Testis (tissue), 2 donors: ENCODE measurements at regions not wholly inside any gene's neighbourhood (a gene's known extent, or its start where the extent isn't known, plus 50 kb on each side); places are given as distances from the start of the nearest gene placed in this dataset.
"Not testable (repeated sequence)": the region's sequence is repeated elsewhere in the genome, so short reads cannot be mapped to it uniquely, and the experiment has no call there.

Experiments
- DNase-seq: peaks from one replicate; pipeline ENCODE4 v3.0.0-alpha.2; 2019
- H3K27ac ChIP-seq, 2 donors: fragments of 200-600 bp; sonication (generic); one replicate each; pipeline ENCODE4 v1.5.1; 2019
- H3K27me3 ChIP-seq: fragments of 200-600 bp; sonication (generic); one replicate; pipeline ENCODE4 v1.5.1; 2019
- H3K36me3 ChIP-seq: fragments of 200-600 bp; sonication (generic); one replicate; pipeline ENCODE4 v1.5.1; 2017; ENCODE audit warnings: low read depth; ENCODE audit errors: missing control alignments
- H3K4me1 ChIP-seq: fragments of 200-600 bp; sonication (generic); one replicate; pipeline ENCODE4 v1.5.1; 2019
- H3K4me3 ChIP-seq, 2 donors: fragments of 200-600 bp; sonication (generic); one replicate each; pipeline ENCODE4 v1.5.1; 2017 to 2019
- H3K9me3 ChIP-seq: fragments of 200-600 bp; sonication (generic); one replicate; pipeline ENCODE4 v1.5.1; 2017
- CTCF ChIP-seq, 3 experiments: fragments of 450-650 bp in 2 of 3; fragments of 200-600 bp in 1 of 3; sonication (generic) in 1 of 3; IDR thresholded peaks; one replicate each; pipeline ENCODE4 v1.5.1; 2016 to 2019; ENCODE audit warnings: antibody characterized with exemption in 3 of 3, mild to moderate bottlenecking in 2 of 3, moderate library complexity in 1 of 3
- POLR2A ChIP-seq: fragments of 450-650 bp; IDR thresholded peaks from one replicate; pipeline ENCODE4 v1.6.1; 2017; ENCODE audit warnings: antibody characterized with exemption, mild to moderate bottlenecking, moderate library complexity
- WGBS, 2 donors: methylation state at CpG; one replicate each; pipeline ENCODE4 v1.1.5; 2018; 5-methylcytosine and 5-hydroxymethylcytosine counted together
- intact Hi-C: fragments of 100-400 bp; cut with DNase I; formaldehyde crosslinking; loops from one replicate; pipeline ENCODE4 v1.15.1; 2023; ENCODE audit warnings: low total_unique reads

DNA sequence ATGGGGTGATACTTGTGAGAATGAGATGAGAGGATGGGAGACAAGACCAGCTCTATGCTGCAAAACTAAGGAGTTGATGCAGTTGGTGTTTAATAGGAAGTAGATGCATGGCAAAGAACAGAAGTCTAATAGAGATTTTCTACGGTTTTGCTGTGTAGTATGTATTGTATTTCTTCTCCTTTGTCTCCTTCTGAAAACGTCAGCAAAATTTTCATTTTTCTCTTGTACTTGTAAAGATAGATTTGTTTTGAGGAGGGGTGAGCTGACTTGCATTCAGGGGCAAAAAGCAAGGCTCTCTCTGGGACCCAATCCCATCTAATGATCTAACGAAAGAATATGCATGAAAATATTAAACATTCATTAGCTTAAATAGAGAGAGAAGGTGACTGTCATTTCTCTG is 94.6 kb upstream of the NANOGP8 start:
- DNase-seq: no peak
- intact Hi-C loops: no loop called here
- H3K4me1 ChIP-seq: no peaks in the 10 kb centered on the region
- no peaks in the 10 kb centered on the region for H3K27me3 ChIP-seq
- WGBS, 2 donors: 85 to 90% methylated on average over 3 of the region's 3 CpGs
- no peaks in the 10 kb centered on the region for H3K36me3 ChIP-seq
- H3K4me3 ChIP-seq: no peak overlapping the region
- no peak overlapping the region for H3K27ac ChIP-seq
- H3K9me3 ChIP-seq: no peaks in the 10 kb centered on the region
- TF ChIP-seq CTCF (IDR thresholded peaks at IDR 0.05): no peak
- no peak for TF ChIP-seq POLR2A

GRCh38 chr15:35178186-35178585 is 93.1 kb upstream of the NANOGP8 start:
- H3K27ac ChIP-seq, H3K4me3 ChIP-seq, H3K4me1 ChIP-seq, H3K27me3 ChIP-seq, intact Hi-C loops, DNase-seq, H3K36me3 ChIP-seq, H3K9me3 ChIP-seq: not testable (repeated sequence)
- WGBS, 2 donors: 100% methylated on average over 1 of the region's 1 CpG

GRCh38 chr15:35174948-35175347 is 89.9 kb upstream of the NANOGP8 start:
- WGBS, 2 donors: 76 to 78% methylated on average over 3 of the region's 3 CpGs
- Histone ChIP-seq H3K4me3 (no peak overlapping the region), H3K27me3 (no peaks in the 10 kb centered on the region), H3K9me3 (no peaks in the 10 kb centered on the region), H3K36me3 (no peaks in the 10 kb centered on the region), H3K4me1 (no peaks in the 10 kb centered on the region), H3K27ac (no peak overlapping the region)
- intact Hi-C loops: no loop called here
- no peak for TF ChIP-seq POLR2A
- TF ChIP-seq CTCF (IDR thresholded peaks at IDR 0.05): no peak
- no peak for DNase-seq

- Histone ChIP-seq H3K27ac (no peak overlapping the region), H3K27me3 (no peaks in the 10 kb centered on the region), H3K4me3 (no peak overlapping the region), H3K9me3 (no peaks in the 10 kb centered on the region), H3K4me1 (no peaks in the 10 kb centered on the region), H3K36me3 (no peaks in the 10 kb centered on the region)
- WGBS, 2 donors: 68 to 70% methylated on average over 4 of the region's 4 CpGs
- TF ChIP-seq CTCF (IDR thresholded peaks at IDR 0.05) (no peak), POLR2A (no peak)
- no peak for DNase-seq
- intact Hi-C loops: no loop called here
Observed at GRCh38 chr15:35173444-35174118, 88.5 kb upstream of the NANOGP8 start.

DNA sequence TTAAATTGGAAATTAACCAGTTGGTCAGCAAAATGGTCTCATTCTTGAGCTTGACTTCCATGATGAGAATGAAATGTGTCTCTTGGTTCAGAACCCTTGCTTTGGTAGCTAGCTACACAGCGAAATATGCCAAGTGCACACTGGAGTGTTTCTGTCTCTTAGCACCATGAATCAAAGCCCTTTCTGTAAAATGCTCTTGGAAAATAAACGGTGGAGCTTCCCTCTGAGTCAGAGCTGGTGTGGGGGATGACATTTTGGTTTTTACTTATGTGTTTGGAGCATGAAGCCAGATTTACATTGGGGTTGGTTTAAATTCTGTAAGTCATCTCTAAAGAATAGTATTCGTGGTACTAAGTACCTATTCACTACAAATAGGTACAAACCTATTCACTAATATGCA is 85.1 kb upstream of the NANOGP8 start:
- 71 to 74% methylated on average over 3 of the region's 3 CpGs for WGBS, 2 donors
- intact Hi-C loops: no loop called here
- no peaks in the 10 kb centered on the region for H3K36me3 ChIP-seq

More for the DNA sequence above, 85.1 kb upstream of the NANOGP8 start:
- no peak for DNase-seq
- Histone ChIP-seq H3K27me3 (no peaks in the 10 kb centered on the region), H3K4me3 (no peak overlapping the region), H3K27ac (no peak overlapping the region), H3K9me3 (no peaks in the 10 kb centered on the region), H3K4me1 (no peaks in the 10 kb centered on the region)
- TF ChIP-seq CTCF (IDR thresholded peaks at IDR 0.05) (no peak), POLR2A (no peak)
